IPS DF 6.9 (cell line): ENCODE measurements at regions not wholly inside any gene's neighbourhood (a gene's known extent, or its start where the extent isn't known, plus 50 kb on each side); places are given as distances from the start of the nearest gene placed in this dataset.

Source experiments
- DNase-seq: peaks from one replicate; pipeline ENCODE4 v3.0.0-alpha.2; 2013; ENCODE audit warnings: low read depth, low spot score
- H3K27ac ChIP-seq: one replicate; pipeline ENCODE4 v1.5.1; 2013; ENCODE audit warnings: low read length, control low read depth
- H3K27me3 ChIP-seq: 2 replicates; pipeline ENCODE4 v1.6.1; 2013; ENCODE audit warnings: mild to moderate bottlenecking, low read length; ENCODE audit not compliant: control insufficient read depth, insufficient read depth
- H3K36me3 ChIP-seq: 2 replicates; pipeline ENCODE4 v1.6.1; 2013; ENCODE audit warnings: low read length; ENCODE audit not compliant: control insufficient read depth, insufficient read depth
- H3K4me1 ChIP-seq: 2 replicates; pipeline ENCODE4 v1.6.1; 2013; ENCODE audit warnings: low read length; ENCODE audit not compliant: control insufficient read depth, insufficient read depth
- H3K4me3 ChIP-seq: 2 replicates; pipeline ENCODE4 v1.5.1; 2013; ENCODE audit warnings: mild to moderate bottlenecking, low read length
- H3K9me3 ChIP-seq: 2 replicates; pipeline ENCODE4 v1.6.1; 2013; ENCODE audit warnings: low read length, inconsistent platforms; ENCODE audit not compliant: control insufficient read depth, insufficient read depth
- WGBS: extraction: QIAGEN DNeasy Blood & Tissue Kit; methylation state at CpG from one replicate; pipeline ENCODE4 v1.1.7; 2013; ENCODE audit warnings: mixed read lengths, missing lambda C conversion rate; ENCODE audit not compliant: insufficient read length, insufficient coverage; 5-methylcytosine and 5-hydroxymethylcytosine counted together

DNA sequence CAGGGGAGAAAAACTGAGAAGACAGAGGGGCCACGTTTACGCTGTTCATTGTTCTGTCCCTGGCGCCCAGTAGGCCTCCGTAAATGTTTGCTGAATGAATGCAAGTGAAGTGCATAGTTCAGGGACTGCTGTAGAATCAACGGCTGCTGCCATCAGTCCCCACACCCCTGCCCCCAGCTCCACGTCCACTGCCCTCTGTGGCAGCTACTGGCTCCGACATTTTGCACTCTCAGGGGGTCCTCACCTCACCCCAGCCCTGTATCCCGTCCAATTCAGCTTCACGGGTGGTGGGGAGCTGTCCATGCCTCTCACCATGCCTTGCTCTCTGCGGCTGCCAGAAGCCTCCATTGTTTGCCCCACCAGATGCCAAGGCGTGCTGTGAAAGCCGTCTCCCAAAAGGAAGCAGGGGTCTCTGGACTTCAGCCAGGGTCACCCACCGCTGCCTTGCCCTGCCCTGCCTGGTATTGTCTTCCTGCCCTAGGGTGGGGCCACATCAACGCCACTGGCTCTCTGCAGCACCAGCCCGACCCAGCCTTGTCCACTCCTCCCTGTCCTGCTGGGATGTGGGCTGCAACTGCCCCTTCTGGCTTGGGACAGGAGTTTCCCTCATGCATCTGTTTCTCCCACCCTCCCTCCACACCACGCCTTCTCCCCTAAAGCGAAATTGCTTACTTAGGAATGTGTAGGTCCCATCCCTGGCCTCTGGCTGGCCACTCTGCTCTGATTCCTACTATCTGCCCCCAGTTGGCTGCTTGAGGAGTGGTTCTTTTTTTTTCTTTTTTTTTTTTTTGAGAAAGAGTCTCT is 86.0 kb downstream of the RHOB start:
- H3K27ac ChIP-seq = no peak overlapping the region
- no peak for DNase-seq
- WGBS = no CpG with 5 or more reads among the region's 17 CpGs
- H3K4me3 ChIP-seq = no peak overlapping the region
- peaks cover 9% of the 10 kb centered on the region for H3K4me1 ChIP-seq
- H3K36me3 ChIP-seq = no peaks in the 10 kb centered on the region; the same call in 1 of the 2 replicates
- no peaks in the 10 kb centered on the region for H3K27me3 ChIP-seq
- H3K9me3 ChIP-seq = no peaks in the 10 kb centered on the region

DNA sequence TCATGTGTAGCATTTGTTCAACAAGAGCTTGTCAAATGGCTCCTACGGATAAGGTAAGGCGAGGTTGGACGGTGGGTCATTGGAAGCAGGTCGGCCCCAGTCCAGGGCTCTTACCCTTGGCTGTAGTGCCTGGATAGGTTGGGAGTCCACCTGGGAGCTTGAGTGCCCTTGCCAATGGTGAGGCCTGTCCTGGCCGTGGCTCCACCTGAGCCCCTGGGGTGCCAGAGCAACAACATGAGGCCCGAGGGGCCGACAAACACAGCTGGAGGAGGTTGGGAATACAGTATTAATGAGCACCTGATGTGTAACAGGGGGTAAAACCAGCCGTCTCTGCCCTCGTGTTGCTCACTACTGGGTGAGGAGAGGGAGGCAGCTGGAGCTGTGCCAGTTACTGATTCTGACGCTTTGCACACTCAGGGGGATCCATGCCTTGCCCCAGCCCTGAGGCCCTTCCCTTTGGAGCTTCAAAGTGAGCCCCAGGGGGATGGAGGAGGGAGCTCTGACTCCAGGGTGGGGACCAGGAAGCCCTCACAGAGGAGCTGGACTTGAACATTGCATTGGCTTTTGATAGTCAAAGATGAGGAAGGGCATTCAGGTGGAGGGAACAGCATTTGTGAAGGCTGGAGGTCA is 87.2 kb downstream of the RHOB start:
- Histone ChIP-seq H3K27ac (no peak overlapping the region), H3K9me3 (no peaks in the 10 kb centered on the region), H3K4me3 (no peak overlapping the region), H3K4me1 (peaks cover 14% of the 10 kb centered on the region), H3K27me3 (no peaks in the 10 kb centered on the region), H3K36me3 (no peaks in the 10 kb centered on the region; the same call in 1 of the 2 replicates)
- no peak for DNase-seq
- no CpG with 5 or more reads among the region's 10 CpGs for WGBS

DNA sequence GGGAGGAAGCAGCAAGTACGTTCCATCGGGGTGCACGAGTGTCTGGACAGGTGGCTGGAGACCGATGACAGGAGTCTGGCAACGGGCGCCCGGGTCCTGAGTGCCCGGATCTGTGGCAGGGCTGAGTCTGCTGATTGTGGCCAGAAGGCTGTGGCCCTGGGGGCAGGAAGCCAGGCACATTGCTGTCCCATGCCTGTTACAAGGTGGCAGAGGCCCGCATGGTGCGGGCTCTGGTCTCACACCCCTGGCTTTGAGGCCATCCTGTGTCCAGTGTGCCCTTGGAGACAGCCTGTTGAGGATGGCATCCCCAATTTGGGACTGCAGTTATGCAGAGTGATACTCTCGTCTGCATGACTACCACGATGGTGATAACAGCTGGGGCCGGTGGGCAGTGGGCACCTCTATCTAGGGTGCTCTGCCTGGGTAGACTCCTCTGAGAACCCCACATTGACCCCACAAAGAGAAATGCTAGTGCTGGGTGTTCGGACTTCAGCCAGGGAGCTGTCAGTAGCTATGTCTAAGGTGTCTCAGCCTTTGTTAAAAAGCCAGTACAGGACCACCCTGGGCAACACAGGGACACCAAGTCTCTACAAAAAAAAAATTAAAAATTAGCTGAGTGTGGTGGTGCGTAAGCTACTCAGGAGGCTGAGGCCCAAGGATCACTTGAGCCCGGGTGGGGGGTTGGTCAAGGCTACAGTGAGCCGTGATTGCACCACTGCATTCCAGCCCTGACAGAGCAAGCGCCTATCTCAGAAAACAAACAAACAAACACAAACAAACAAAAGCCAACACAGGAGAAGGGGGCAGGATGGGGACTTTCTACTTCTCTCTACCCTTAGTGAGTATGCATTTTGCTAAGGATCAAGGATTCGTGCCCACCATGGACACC is 88.3 kb downstream of the RHOB start:
- Histone ChIP-seq H3K9me3 (no peaks in the 10 kb centered on the region), H3K4me3 (no peak overlapping the region), H3K36me3 (no peaks in the 10 kb centered on the region; the same call in 1 of the 2 replicates), H3K27ac (no peak overlapping the region), H3K4me1 (peaks cover 14% of the 10 kb centered on the region), H3K27me3 (no peaks in the 10 kb centered on the region)
- DNase-seq = no peak
- WGBS = no CpG with 5 or more reads among the region's 19 CpGs

DNA sequence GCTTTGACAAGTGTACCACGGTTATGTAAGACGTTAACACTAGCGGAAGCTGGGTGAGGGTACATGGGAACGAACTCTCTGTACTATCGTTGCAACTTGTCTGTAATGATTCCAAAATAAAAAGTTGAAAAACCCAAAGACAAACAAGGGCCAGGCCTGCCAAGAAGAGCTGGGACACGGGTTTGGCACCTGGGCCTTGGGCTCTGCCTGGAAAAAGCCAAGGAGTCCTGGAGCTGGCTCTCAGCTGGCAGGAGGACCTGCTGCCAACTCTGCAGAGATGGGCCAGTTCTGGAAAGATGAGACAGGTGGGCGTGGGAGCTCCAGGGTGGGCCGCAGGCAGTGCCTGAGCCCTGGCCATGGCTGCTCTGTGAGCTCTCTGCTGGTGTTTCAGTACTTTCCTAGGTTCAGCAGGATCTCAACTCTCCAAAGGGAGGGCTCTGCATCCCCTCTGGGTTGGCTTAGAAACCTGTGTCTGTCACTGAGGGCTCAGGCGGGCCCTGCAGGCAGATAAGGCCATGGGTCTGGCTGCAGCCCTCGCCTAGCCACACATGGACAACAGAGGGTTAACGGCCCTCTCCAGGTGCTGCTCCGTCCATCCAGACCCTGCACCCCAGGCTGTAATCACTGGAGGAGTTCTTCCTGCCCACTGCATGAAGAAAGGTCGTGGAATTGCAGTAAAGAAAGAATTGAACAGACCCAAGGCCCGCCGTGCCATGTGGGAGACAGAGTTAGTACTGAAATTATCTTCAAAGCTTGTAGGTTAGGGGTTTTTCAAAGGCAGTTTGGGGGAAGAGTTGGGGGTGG is 89.9 kb downstream of the RHOB start:
- whole genome bisulfite sequencing = no CpG with 5 or more reads among the region's 15 CpGs
- no peak for DNase-seq
- H3K4me1 ChIP-seq = peaks cover 14% of the 10 kb centered on the region
- no peaks in the 10 kb centered on the region for H3K27me3 ChIP-seq
- no peak overlapping the region for H3K4me3 ChIP-seq
- H3K36me3 ChIP-seq = no peaks in the 10 kb centered on the region; the same call in 1 of the 2 replicates
- no peaks in the 10 kb centered on the region for H3K9me3 ChIP-seq
- H3K27ac ChIP-seq = no peak overlapping the region

DNA sequence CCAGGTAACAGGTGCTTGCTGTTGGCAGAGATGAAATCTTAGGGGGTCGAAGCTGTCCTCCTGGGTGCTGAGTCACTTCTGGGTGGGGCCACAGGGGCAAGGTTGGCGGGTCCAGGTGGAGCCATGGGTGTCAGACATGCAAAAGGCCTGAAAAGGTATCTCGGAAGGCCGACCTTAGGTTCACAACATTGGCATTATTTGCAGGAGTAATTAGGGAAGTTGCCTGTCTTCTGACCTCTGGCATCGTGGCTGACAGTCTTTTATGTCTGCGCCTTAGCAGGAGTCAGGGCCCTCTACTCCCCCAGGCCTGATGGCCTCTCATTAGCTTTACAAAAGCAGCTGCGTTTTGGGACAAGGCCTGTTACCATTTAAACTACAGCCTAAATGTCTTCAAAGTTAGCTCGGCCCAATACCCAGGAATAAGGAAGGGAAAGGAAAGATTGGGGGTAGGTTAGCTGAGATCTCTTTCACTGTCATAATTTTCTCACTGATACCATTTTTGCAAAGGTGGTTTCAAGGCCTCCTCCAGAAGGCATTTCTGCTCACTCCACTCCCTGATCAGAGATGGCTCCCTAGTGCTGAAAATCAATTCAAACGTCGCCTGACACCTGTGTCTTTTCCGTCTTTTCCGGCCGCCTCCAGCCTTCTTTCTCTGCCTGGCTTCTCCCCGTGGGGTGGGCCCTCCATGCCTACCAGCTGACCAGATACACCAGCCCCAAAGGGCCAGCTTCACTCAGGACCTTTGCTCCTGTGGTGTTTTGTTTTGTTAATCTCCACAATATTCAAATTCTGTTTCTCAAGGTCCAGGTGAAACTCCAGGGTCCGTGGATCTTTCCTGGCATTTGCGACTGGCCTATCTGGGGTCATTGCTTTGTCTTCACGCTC is 90.8 kb downstream of the RHOB start:
- no peak for DNase-seq
- no CpG with 5 or more reads among the region's 17 CpGs for WGBS
- Histone ChIP-seq H3K27ac (no peak overlapping the region), H3K36me3 (no peaks in the 10 kb centered on the region), H3K4me3 (no peak overlapping the region), H3K9me3 (no peaks in the 10 kb centered on the region), H3K4me1 (peaks cover 14% of the 10 kb centered on the region), H3K27me3 (no peaks in the 10 kb centered on the region)

DNA sequence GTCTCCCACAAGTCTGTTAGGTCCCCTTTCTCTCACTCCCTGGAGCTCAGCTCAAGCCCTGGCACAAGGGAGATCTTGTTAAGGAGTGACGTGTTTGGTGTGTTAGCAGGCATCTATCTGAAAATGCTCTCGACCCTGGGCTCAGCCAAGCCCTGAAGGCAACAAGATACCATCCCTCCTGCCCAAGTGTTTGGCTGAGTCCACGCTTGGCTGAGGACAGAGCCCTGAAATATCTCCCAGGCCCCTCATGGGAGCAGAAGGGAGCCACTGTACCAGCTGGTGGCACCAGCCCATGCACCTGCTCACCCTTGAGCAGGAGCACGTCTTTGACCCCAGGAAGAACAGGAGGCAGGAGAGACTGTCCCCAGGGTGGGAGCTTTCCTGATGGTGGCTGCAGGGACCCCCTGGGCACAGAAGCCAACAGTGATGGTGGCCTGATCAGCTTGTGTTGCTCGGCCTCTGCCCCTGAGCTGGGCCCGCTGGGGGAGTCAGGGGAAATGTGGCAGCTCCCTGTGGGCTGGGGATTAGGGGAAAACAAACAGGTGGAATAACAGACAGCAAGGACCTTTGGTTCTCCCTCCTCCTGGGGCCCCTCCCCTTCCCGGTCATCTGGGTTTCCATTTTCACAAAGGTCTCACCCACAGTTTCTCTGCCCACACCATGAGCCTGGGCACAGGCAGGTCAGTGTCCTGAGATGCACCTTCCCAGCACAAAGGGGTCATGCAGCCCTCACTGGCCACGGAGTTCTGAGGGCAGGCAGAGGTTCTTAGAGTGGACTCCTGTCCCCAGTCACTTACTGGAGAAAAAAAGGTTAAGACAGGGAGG is 91.6 kb downstream of the RHOB start:
- no peaks in the 10 kb centered on the region for H3K36me3 ChIP-seq
- no peak overlapping the region for H3K4me3 ChIP-seq
- DNase-seq = no peak
- H3K4me1 ChIP-seq = peaks cover 11% of the 10 kb centered on the region
- no CpG with 5 or more reads among the region's 8 CpGs for WGBS
- no peaks in the 10 kb centered on the region for H3K27me3 ChIP-seq
- no peak overlapping the region for H3K27ac ChIP-seq
- H3K9me3 ChIP-seq = no peaks in the 10 kb centered on the region

DNA sequence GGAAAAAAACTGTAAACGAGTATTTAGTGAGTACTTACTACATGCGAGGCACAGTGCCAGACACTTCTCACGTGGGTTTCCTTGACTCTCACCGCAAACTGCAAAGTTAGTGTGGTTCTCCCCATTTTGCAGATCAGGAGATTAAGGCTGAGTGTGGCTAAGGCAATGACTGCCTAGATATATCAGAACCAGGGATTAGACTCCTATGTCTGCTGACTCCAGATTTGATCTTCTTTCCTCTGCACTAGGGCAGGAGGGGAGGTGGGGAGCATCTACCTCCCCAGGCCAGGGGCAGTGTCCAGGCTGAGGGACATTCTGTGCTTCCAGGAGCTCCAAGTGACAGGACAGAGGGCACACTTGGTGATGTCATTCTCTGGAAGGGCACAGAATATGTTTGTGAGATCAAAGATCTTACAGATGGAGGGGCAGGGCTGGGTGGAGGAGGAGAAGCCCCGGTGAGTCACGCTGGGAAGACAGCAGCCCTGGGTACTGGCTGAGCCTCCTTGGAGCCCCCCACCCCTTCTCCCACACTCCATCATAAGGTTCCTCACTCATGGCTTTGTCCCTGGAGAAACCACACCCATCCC is 92.4 kb downstream of the RHOB start:
- Histone ChIP-seq H3K27ac (no peak overlapping the region), H3K27me3 (no peaks in the 10 kb centered on the region), H3K4me3 (no peak overlapping the region), H3K4me1 (peaks cover 11% of the 10 kb centered on the region), H3K9me3 (no peaks in the 10 kb centered on the region), H3K36me3 (no peaks in the 10 kb centered on the region)
- WGBS = no CpG with 5 or more reads among the region's 6 CpGs
- DNase-seq = no peak

DNA sequence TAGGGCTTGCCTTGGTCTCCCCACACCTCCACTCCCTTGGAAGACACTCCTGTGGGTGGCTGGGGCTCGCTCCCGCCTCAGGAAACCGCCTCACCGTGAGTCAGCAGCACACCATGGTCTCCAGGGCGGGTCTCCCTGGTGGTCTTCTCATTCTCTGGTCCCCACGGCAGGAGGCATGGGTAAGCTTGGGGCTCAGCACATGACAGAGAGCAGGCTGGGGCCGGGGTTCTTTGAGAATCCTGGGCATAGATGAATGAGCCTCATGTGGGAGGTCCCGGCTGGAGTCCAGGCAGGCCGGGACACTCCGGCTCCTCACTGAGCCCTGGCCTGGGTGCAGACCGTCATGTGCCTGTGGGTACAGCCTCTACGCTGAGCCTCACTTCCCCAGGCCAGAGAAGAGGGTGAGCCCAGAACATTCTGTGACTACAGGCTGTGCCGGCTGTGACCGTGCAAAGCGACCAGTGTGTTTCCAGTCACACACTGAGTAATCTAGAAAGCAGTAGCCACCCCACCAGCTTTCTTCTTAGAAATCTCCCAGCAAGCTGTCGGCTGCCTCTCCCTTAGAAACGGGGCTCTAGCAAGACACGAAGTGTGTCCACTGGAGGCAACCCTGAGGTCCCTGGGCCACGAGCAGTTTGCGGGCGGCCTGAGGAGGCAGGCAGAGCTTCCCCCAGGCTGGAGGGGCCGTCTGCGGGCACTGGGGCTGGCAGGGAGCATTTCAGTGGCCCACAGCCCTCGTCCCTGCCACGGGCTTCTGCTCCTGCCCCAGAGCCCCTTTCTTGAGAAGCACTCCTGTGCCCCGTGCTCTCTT is 93.1 kb downstream of the RHOB start:
- H3K27me3 ChIP-seq = no peaks in the 10 kb centered on the region
- no peaks in the 10 kb centered on the region for H3K9me3 ChIP-seq
- no peak for DNase-seq
- H3K36me3 ChIP-seq = no peaks in the 10 kb centered on the region
- no peak overlapping the region for H3K27ac ChIP-seq
- H3K4me1 ChIP-seq = peaks cover 11% of the 10 kb centered on the region
- no CpG with 5 or more reads among the region's 26 CpGs for WGBS
- no peak overlapping the region for H3K4me3 ChIP-seq
